Cardiac fibroblast (primary cell): ENCODE measurements at regions not wholly inside any gene's neighbourhood (a gene's known extent, or its start where the extent isn't known, plus 50 kb on each side); places are given as distances from the start of the nearest gene placed in this dataset.

Experiments used
- DNase-seq, 2 donors: peaks; one replicate each; pipeline versions ENCODE4 v3.0.0 to v3.0.0-alpha.2; 2010; ENCODE audit warnings: low read depth in 2 of 2
- H3K4me3 ChIP-seq, 2 donors: replicated peaks in 1 of 2; 1 replicate in 1 of 2; 2 replicates in 1 of 2; pipeline ENCODE4 v1.5.1; 2011; ENCODE audit warnings: low read depth in 2 of 2, low read length in 2 of 2, mild to moderate bottlenecking in 2 of 2, moderate library complexity in 1 of 2
- CTCF ChIP-seq: IDR thresholded peaks from one replicate; pipeline ENCODE4 v1.5.1; 2011; ENCODE audit warnings: low read depth, mild to moderate bottlenecking, low read length, inconsistent platforms

- H3K4me3 ChIP-seq = no peak overlapping the region
- no peak for TF ChIP-seq CTCF
- DNase-seq = peak in 1 of 2 donors; percentile 12
These were observed 269.0 kb downstream of the HDGFL1 start for GRCh38 chr6:22838345-22838744.

DNA sequence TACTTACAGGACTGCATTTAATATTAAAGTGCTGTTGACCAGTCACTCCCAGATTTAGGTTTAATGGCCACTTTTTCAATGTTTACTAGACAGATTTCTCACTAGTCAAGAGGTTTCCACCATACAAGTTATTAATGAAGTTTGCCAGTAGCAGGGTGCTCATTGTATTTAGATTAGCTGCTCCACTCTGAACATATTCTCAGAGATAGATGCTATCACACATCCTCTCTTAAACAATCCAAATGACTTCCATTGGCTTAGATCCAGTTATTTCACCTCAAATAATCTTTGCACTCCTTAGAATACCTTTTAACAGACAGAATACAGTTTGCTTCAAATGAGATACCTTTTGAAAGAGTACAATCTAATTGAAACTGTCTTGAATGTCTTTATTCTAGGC, 276.1 kb downstream of the HDGFL1 start:
- no peak overlapping the region for H3K4me3 ChIP-seq
- no peak for TF ChIP-seq CTCF
- DNase-seq = no peak

DNA sequence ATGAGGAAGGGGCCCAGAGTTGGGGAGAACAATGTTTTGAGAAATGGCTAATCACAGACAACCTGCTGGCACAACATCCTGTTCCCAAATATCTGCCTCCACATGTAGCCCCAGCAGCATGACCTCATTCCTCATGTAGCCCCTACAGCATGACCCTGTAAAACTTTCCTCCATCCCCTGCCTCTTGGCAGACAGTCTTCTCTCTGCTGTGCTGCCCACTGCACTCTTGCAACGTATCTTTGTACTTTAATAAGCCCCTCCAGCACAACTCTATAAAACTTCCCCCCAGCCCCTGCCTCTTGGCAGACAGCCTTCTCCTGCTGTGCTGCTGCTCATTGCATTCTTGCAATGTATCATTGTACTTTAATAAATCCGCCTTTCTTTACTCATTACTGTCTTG, 278.8 kb downstream of the HDGFL1 start:
- no peak for TF ChIP-seq CTCF
- H3K4me3 ChIP-seq = no peak overlapping the region
- DNase-seq = no peak

GRCh38 chr6:22849921-22850320, 280.6 kb downstream of the HDGFL1 start:
- H3K4me3 ChIP-seq = no peak overlapping the region
- no peak for DNase-seq
- TF ChIP-seq CTCF = no peak

- TF ChIP-seq CTCF = no peak
- no peak overlapping the region for H3K4me3 ChIP-seq
- DNase-seq = no peak
These were observed 282.7 kb downstream of the HDGFL1 start for GRCh38 chr6:22852101-22852500.

DNA sequence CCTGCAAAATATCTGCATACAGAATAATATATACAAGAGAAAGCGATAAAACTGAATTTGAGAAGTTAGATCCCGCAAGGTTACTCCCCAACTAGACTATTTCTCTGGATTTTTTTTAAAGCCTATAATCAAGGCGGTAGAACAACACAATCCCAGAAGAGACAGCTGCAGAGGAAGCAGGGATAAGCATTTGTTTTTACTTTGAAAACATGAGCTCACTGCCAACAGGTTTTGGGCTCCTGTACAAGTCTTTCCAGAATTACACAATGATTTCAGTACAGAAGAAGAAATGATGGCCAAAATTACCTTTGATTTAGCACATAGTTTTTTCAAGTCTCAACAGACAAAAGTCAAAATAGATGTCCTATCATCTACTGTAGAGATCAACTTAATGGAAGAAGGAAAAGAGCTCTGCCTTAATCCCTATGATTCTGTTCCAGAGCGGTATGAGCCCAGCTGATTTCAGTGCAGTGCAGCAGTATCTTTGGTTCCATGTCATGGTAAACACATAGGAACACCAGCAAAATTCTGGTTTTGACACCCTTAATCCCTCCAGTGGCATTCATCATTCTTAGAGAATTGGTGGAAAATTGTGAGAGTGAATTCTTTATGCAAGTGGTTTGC, 304.3 kb downstream of the HDGFL1 start:
- no peak for TF ChIP-seq CTCF
- H3K4me3 ChIP-seq = no peak overlapping the region
- peak; percentile 75 to 78 for DNase-seq

- no peak for DNase-seq
- no peak overlapping the region for H3K4me3 ChIP-seq
- TF ChIP-seq CTCF = no peak
These were observed 306.5 kb downstream of the HDGFL1 start for GRCh38 chr6:22875845-22876244.
